HL-60 (cell line): ENCODE measurements at regions not wholly inside any gene's neighbourhood (a gene's known extent, or its start where the extent isn't known, plus 50 kb on each side); places are given as distances from the start of the nearest gene placed in this dataset.

ENCODE experiments used
- CTCF ChIP-seq: IDR thresholded peaks from one replicate; pipeline ENCODE4 v1.5.1; 2011; ENCODE audit warnings: low read length, control low read depth, inconsistent platforms; ENCODE audit not compliant: insufficient read depth
- POLR2AphosphoS5 ChIP-seq: IDR thresholded peaks from 2 replicates; pipeline ENCODE4 v1.6.1; 2012; ENCODE audit warnings: low read depth
- REST ChIP-seq: IDR thresholded peaks from 2 replicates; pipeline ENCODE4 v1.6.1; 2012; ENCODE audit warnings: low read depth; ENCODE audit not compliant: insufficient replicate concordance

- TF ChIP-seq CTCF (no peak), REST (no peak), POLR2AphosphoS5 (no peak)
Measured at GRCh38 chr15:85327820-85328219, 52.6 kb upstream of the AKAP13 start.
